T-cell (primary cell): ENCODE measurements at regions not wholly inside any gene's neighbourhood (a gene's known extent, or its start where the extent isn't known, plus 50 kb on each side); places are given as distances from the start of the nearest gene placed in this dataset.

Source experiments
- ATAC-seq, 4 experiments: fragments of 200-7000 bp in 3 of 4; fragments of 150-1000 bp in 1 of 4; cut with Tn5 transposase; replicated peaks in 1 of 4; 1 replicate in 3 of 4; 2 replicates in 1 of 4; pipeline ENCODE4 v1.10.0; 2021; ENCODE audit warnings: moderate library complexity in 3 of 4, mild to moderate bottlenecking in 2 of 4, moderate number of reproducible peaks in 1 of 4
- CTCF ChIA-PET, 2 donors: fragments of 300-600 bp; sonication (Branson Sonifier 250); formaldehyde crosslinking; loops; one replicate each; lab custom pipeline; 2022; ENCODE audit warnings: antibody characterized with exemption in 2 of 2; lab: Charles Lee
- POLR2A ChIA-PET, 2 donors: fragments of 300-600 bp; sonication (Branson Sonifier 250); formaldehyde crosslinking; loops; one replicate each; lab custom pipeline; 2022; ENCODE audit warnings: antibody characterized with exemption in 2 of 2; lab: Charles Lee
- DNase-seq, 35 experiments: peaks; one replicate each; pipeline versions ENCODE4 v3.0.0 to v3.0.0-alpha.2; 2013 to 2023
- H3K27ac ChIP-seq: one replicate; pipeline ENCODE4 v1.5.1; 2013; ENCODE audit warnings: low read length
- H3K27me3 ChIP-seq, 2 experiments: replicated peaks in 1 of 2; 1 replicate in 1 of 2; 2 replicates in 1 of 2; pipeline versions ENCODE4 v1.6.1 to v1.7.0; 2013; ENCODE audit warnings: low read length in 1 of 2, mixed read lengths in 1 of 2; ENCODE audit not compliant: control insufficient read depth in 2 of 2, insufficient read depth in 2 of 2; ENCODE audit errors: extremely low read depth in 1 of 2
- H3K36me3 ChIP-seq, 2 donors: 1 replicate in 1 of 2; 2 replicates in 1 of 2; pipeline versions ENCODE4 v1.6.1 to v1.7.0; 2013; ENCODE audit warnings: low read length in 1 of 2; ENCODE audit not compliant: control insufficient read depth in 2 of 2, insufficient read depth in 1 of 2; ENCODE audit errors: extremely low read depth in 1 of 2
- H3K4me1 ChIP-seq, 2 experiments: 1 replicate in 1 of 2; 2 replicates in 1 of 2; pipeline versions ENCODE4 v1.6.1 to v1.7.0; 2013; ENCODE audit warnings: low read length in 2 of 2, mixed read lengths in 1 of 2; ENCODE audit not compliant: insufficient read depth in 2 of 2, control insufficient read depth in 1 of 2; ENCODE audit errors: extremely low read depth in 1 of 2
- H3K4me3 ChIP-seq, 2 donors: 1 replicate in 1 of 2; 2 replicates in 1 of 2; pipeline versions ENCODE4 v1.5.1 to v1.7.0; 2013; ENCODE audit warnings: mild to moderate bottlenecking in 2 of 2, low read length in 1 of 2, moderate library complexity in 1 of 2; ENCODE audit not compliant: control insufficient read depth in 1 of 2; ENCODE audit errors: extremely low read depth in 1 of 2
- H3K9me3 ChIP-seq: 2 replicates; pipeline ENCODE4 v1.7.0; 2013
- H3K27ac Mint-ChIP-seq, 2 donors: one replicate each; pipeline ENCODE4 v1.8.0; 2020 to 2021; ENCODE audit warnings: mild to moderate bottlenecking in 2 of 2, mixed read lengths in 2 of 2
- H3K27me3 Mint-ChIP-seq, 2 donors: one replicate each; pipeline ENCODE4 v1.8.0; 2021 to 2022; ENCODE audit warnings: mixed read lengths in 2 of 2
- H3K36me3 Mint-ChIP-seq: one replicate; pipeline ENCODE4 v1.8.0; 2021; ENCODE audit warnings: mixed read lengths
- H3K4me1 Mint-ChIP-seq, 3 donors: one replicate each; pipeline ENCODE4 v1.8.0; 2020 to 2022; ENCODE audit warnings: mixed read lengths in 3 of 3, mild to moderate bottlenecking in 1 of 3
- H3K4me3 Mint-ChIP-seq, 3 donors: one replicate each; pipeline ENCODE4 v1.8.0; 2020 to 2022; ENCODE audit warnings: mild to moderate bottlenecking in 3 of 3, mixed read lengths in 3 of 3, moderate library complexity in 3 of 3
- H3K9me3 Mint-ChIP-seq, 3 donors: one replicate each; pipeline ENCODE4 v1.8.0; 2020 to 2022; ENCODE audit warnings: mixed read lengths in 3 of 3
- WGBS: methylation state at CpG from one replicate; pipeline ENCODE4 v1.1.5; 2013; ENCODE audit warnings: missing lambda C conversion rate; ENCODE audit not compliant: insufficient coverage; 5-methylcytosine and 5-hydroxymethylcytosine counted together

GRCh38 chr5:92470770-92471169 lies 1087.7 kb upstream of the ARRDC3 start:
- Histone ChIP-seq H3K9me3 (peaks cover 3% of the 10 kb centered on the region), H3K4me1 (no peaks in the 10 kb centered on the region), H3K4me3 (no peak overlapping the region), H3K27ac (no peak overlapping the region), H3K27me3 (no peaks in the 10 kb centered on the region), H3K36me3 (no peaks in the 10 kb centered on the region)
- POLR2A ChIA-PET: no interaction called here
- DNase-seq: no peak
- Mint-ChIP-seq H3K4me1 (no peaks in the 10 kb centered on the region), H3K4me3 (no peak overlapping the region), H3K9me3 (peaks cover 3 to 19% (median 15%) of the 10 kb centered on the region in 3 donors), H3K36me3 (no peaks in the 10 kb centered on the region), H3K27ac (no peak overlapping the region), H3K27me3 (no peaks in the 10 kb centered on the region)
- CTCF ChIA-PET: no interaction called here
- no peak for ATAC-seq

GRCh38 chr5:92468295-92468694 lies 1085.2 kb upstream of the ARRDC3 start:
- H3K27ac ChIP-seq: no peak overlapping the region
- no peak for ATAC-seq

GRCh38 chr5:92467695-92468094 lies 1084.6 kb upstream of the ARRDC3 start:
- H3K27me3 Mint-ChIP-seq: no peaks in the 10 kb centered on the region
- ChIA-PET POLR2A (no interaction called here), CTCF (no interaction called here)
- no peak overlapping the region for H3K4me3 ChIP-seq
- no CpG with 5 or more reads among the region's 3 CpGs for WGBS
- H3K4me3 Mint-ChIP-seq: no peak overlapping the region
- no peak overlapping the region for H3K27ac Mint-ChIP-seq
- no peak for ATAC-seq
- no peak for DNase-seq
- no peaks in the 10 kb centered on the region for H3K36me3 ChIP-seq
- no peaks in the 10 kb centered on the region for H3K27me3 ChIP-seq
- H3K9me3 Mint-ChIP-seq: peaks cover 3 to 10% (median 7%) of the 10 kb centered on the region in 3 donors
- H3K4me1 ChIP-seq: no peaks in the 10 kb centered on the region
- H3K36me3 Mint-ChIP-seq: no peaks in the 10 kb centered on the region
- H3K4me1 Mint-ChIP-seq: no peaks in the 10 kb centered on the region
- no peak overlapping the region for H3K27ac ChIP-seq
- H3K9me3 ChIP-seq: no peaks in the 10 kb centered on the region

More at GRCh38 chr5:92468295-92468694, 1085.2 kb upstream of the ARRDC3 start:
- H3K27me3 ChIP-seq: no peaks in the 10 kb centered on the region
- no peak overlapping the region for H3K27ac Mint-ChIP-seq
- peaks cover 3 to 14% (median 13%) of the 10 kb centered on the region in 3 donors for H3K9me3 Mint-ChIP-seq
- 60% methylated on average over 3 of the region's 4 CpGs for WGBS
- no peak overlapping the region for H3K4me3 ChIP-seq
- POLR2A ChIA-PET: interaction anchor here in 1 of 2 donors (0.5 kb wide), 1 partner anchor 34 kb away, joined by 3 read pairs; no protein-coding TSS in a partner anchor
- no peaks in the 10 kb centered on the region for H3K36me3 Mint-ChIP-seq
- no peak overlapping the region for H3K4me3 Mint-ChIP-seq
- no peaks in the 10 kb centered on the region for H3K36me3 ChIP-seq
- no peaks in the 10 kb centered on the region for H3K27me3 Mint-ChIP-seq
- H3K9me3 ChIP-seq: peaks cover 3% of the 10 kb centered on the region
- H3K4me1 Mint-ChIP-seq: no peaks in the 10 kb centered on the region
- no peaks in the 10 kb centered on the region for H3K4me1 ChIP-seq
- no peak for DNase-seq
- CTCF ChIA-PET: no interaction called here

- ChIA-PET CTCF (interaction anchor here in 1 of 2 donors (1.2 kb wide), 1 partner anchor 36 kb away, joined by 4 read pairs; no protein-coding TSS in a partner anchor), POLR2A (no interaction called here)
- Histone ChIP-seq H3K36me3 (no peaks in the 10 kb centered on the region), H3K27me3 (no peaks in the 10 kb centered on the region), H3K9me3 (no peaks in the 10 kb centered on the region), H3K4me3 (no peak overlapping the region), H3K4me1 (no peaks in the 10 kb centered on the region), H3K27ac (no peak overlapping the region)
- Mint-ChIP-seq H3K27me3 (no peaks in the 10 kb centered on the region), H3K4me3 (no peak overlapping the region), H3K4me1 (no peaks in the 10 kb centered on the region), H3K36me3 (no peaks in the 10 kb centered on the region), H3K9me3 (peaks cover 0 to 9% (median 2%) of the 10 kb centered on the region in 3 donors), H3K27ac (no peak overlapping the region)
- DNase-seq (no peak), ATAC-seq (no peak)
- no CpG with 5 or more reads among the region's 2 CpGs for WGBS
Observed at GRCh38 chr5:92460505-92460904, 1077.4 kb upstream of the ARRDC3 start.

GRCh38 chr5:92459654-92460053 lies 1076.5 kb upstream of the ARRDC3 start:
- H3K36me3 Mint-ChIP-seq: no peaks in the 10 kb centered on the region
- H3K4me1 Mint-ChIP-seq: no peaks in the 10 kb centered on the region
- no peak overlapping the region for H3K27ac Mint-ChIP-seq
- H3K4me3 Mint-ChIP-seq: no peak overlapping the region
- Histone ChIP-seq H3K9me3 (no peaks in the 10 kb centered on the region), H3K4me1 (no peaks in the 10 kb centered on the region), H3K4me3 (no peak overlapping the region), H3K27ac (no peak overlapping the region), H3K36me3 (no peaks in the 10 kb centered on the region), H3K27me3 (no peaks in the 10 kb centered on the region)
- ChIA-PET POLR2A (no interaction called here), CTCF (no interaction called here)
- ATAC-seq (no peak), DNase-seq (no peak)
- no peaks in the 10 kb centered on the region for H3K27me3 Mint-ChIP-seq
- 100% methylated on average over 1 of the region's 1 CpG for WGBS
- peaks cover 0 to 9% (median 2%) of the 10 kb centered on the region in 3 donors for H3K9me3 Mint-ChIP-seq

- H3K4me1 ChIP-seq: no peaks in the 10 kb centered on the region
- DNase-seq: no peak
- ATAC-seq: no peak
- no peak overlapping the region for H3K27ac ChIP-seq
- Mint-ChIP-seq H3K27me3 (no peaks in the 10 kb centered on the region), H3K4me3 (no peak overlapping the region), H3K27ac (no peak overlapping the region), H3K4me1 (no peaks in the 10 kb centered on the region), H3K36me3 (no peaks in the 10 kb centered on the region), H3K9me3 (peaks cover 0 to 9% (median 2%) of the 10 kb centered on the region in 3 donors)
- H3K9me3 ChIP-seq: no peaks in the 10 kb centered on the region
- H3K4me3 ChIP-seq: no peak overlapping the region
- H3K27me3 ChIP-seq: no peaks in the 10 kb centered on the region
- WGBS: 0% methylated on average over 1 of the region's 3 CpGs
- ChIA-PET CTCF (no interaction called here), POLR2A (no interaction called here)
- no peaks in the 10 kb centered on the region for H3K36me3 ChIP-seq
Observed at GRCh38 chr5:92455011-92455410, 1071.9 kb upstream of the ARRDC3 start.

GRCh38 chr5:92444888-92445287 lies 1061.8 kb upstream of the ARRDC3 start:
- Mint-ChIP-seq H3K27me3 (no peaks in the 10 kb centered on the region), H3K27ac (no peak overlapping the region), H3K9me3 (peaks cover 0 to 8% (median 3%) of the 10 kb centered on the region in 3 donors), H3K36me3 (no peaks in the 10 kb centered on the region), H3K4me1 (no peaks in the 10 kb centered on the region), H3K4me3 (no peak overlapping the region)
- ChIA-PET CTCF (no interaction called here), POLR2A (no interaction called here)
- H3K4me3 ChIP-seq: no peak overlapping the region
- H3K27ac ChIP-seq: no peak overlapping the region
- no peaks in the 10 kb centered on the region for H3K36me3 ChIP-seq
- no peak for DNase-seq
- WGBS: 100% methylated on average over 1 of the region's 2 CpGs
- no peaks in the 10 kb centered on the region for H3K9me3 ChIP-seq
- H3K27me3 ChIP-seq: no peaks in the 10 kb centered on the region
- no peak for ATAC-seq
- H3K4me1 ChIP-seq: no peaks in the 10 kb centered on the region
